ENCODE measurements at regions not wholly inside any gene's neighbourhood (a gene's known extent, or its start where the extent isn't known, plus 50 kb on each side); places are given as distances from the start of the nearest gene placed in this dataset.

DNA sequence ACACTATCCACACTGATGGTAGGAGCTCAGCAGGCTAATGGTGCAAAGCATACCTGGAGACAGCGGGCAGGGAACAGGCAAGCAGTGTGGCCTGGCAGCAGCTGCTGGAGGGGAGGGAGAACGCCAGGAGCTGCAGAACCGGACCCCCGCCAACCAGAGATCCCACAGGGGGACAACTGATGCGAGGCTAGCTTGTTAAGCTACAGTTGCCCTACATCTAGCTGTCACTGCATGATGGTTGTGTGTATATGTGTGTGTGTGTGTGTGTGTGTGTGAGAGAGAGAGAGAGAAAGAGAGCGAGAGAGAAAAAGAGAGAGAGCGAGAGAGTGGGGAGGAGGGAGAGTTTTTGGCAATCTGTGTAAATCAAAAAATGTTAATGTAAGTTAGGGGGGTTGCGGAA, 69.7 kb upstream of the NHSL1 start:
- DNase-seq (ENCODE audit: low read depth, low spot score) (no peak), FAIRE-seq (no peak), ATAC-seq (no peak)
- H2AFZ ChIP-seq (ENCODE audit: control insufficient read depth, low read depth, low read length) = no peak overlapping the region
- no peaks in the 10 kb centered on the region for H4K20me1 ChIP-seq (ENCODE audit: control insufficient read depth, insufficient read depth)
- no peak overlapping the region for H3K27ac ChIP-seq (ENCODE audit: control insufficient read depth, insufficient read depth)
- no TSS peak for BruUV-seq (replicated peaks)
- WGBS (ENCODE audit: insufficient coverage, insufficient replicate concordance, low lambda C conversion rate, missing lambda C conversion rate) = 33% methylated on average over 8 of the region's 8 CpGs
- CTCF ChIA-PET = interaction anchor here (0.9 to 1.4 kb wide), 3 partner anchors 10 to 141 kb away, joined by 3 read pairs; no protein-coding TSS in a partner anchor
- POLR2A ChIA-PET = interaction anchor here (0.5 kb wide), 1 partner anchor 51 kb away, joined by 6 read pairs; no protein-coding TSS in a partner anchor
- H3K79me2 ChIP-seq (ENCODE audit: control insufficient read depth, insufficient read depth, low read length) = no peaks in the 10 kb centered on the region
- intact Hi-C loops (cut with micrococcal nuclease; ENCODE audit: unreplicated experiment) = no loop called here
- H3K9me3 ChIP-seq (replicated peaks; ENCODE audit: control insufficient read depth, insufficient read depth, low read length) = no peaks in the 10 kb centered on the region
- no peak for TF ChIP-seq SMARCA5 (IDR thresholded peaks at IDR 0.05)
- TF ChIP-seq EGR1 (IDR thresholded peaks at IDR 0.05; ENCODE audit: borderline replicate concordance in 1 of 2, low read depth in 2 of 2, low read length in 2 of 2) = no peak
- no peak for TF ChIP-seq NR2F1 (conservative IDR thresholded peaks at IDR 0.05)
- TF ChIP-seq TCF12 (IDR thresholded peaks at IDR 0.05; ENCODE audit: low read depth, low read length) = no peak
- no peak for TF ChIP-seq NBN (IDR thresholded peaks at IDR 0.05)
- TF ChIP-seq SREBF2 (IDR thresholded peaks at IDR 0.05; ENCODE audit: low read length) = no peak
- no peak for TF ChIP-seq PML (IDR thresholded peaks at IDR 0.05; ENCODE audit: low read length)
- no peak for TF ChIP-seq SPI1 (IDR thresholded peaks at IDR 0.05; ENCODE audit: borderline replicate concordance, insufficient read depth, low read depth, low read length)
- peaks cover 0 to 2% of the 10 kb centered on the region in 2 experiments; a peak in 1 of 4 replicates for H3K27me3 ChIP-seq (replicated peaks in 1 of 2; ENCODE audit: control insufficient read depth in 2 of 2, insufficient read depth in 2 of 2, low read length in 1 of 2)
- no peak overlapping the region for H3K9ac ChIP-seq (ENCODE audit: control insufficient read depth, insufficient read depth, low read length)
- H3K36me3 ChIP-seq (ENCODE audit: control insufficient read depth in 2 of 2, insufficient read depth in 2 of 2, low read length in 1 of 2) = no peaks in the 10 kb centered on the region
- H3K4me2 ChIP-seq (ENCODE audit: control insufficient read depth, insufficient read depth) = no peak overlapping the region
- in situ Hi-C loops (cut with MboI) = no loop called here
- H3K4me1 ChIP-seq (ENCODE audit: control insufficient read depth, insufficient read depth, low read length) = no peaks in the 10 kb centered on the region
- no peak overlapping the region for H3K4me3 ChIP-seq
- RAD21 ChIA-PET (ENCODE audit: unreplicated experiment) = no interaction called here
- SMC1A ChIA-PET (ENCODE audit: uncharacterized antibody, unreplicated experiment) = interaction anchor here (0.8 to 1.6 kb wide), 3 partner anchors 9 to 196 kb away, joined by 3 to 4 read pairs (median 3); no protein-coding TSS in a partner anchor

GRCh38 chr6:138569554-138569953, 70.3 kb upstream of the NHSL1 start:
- Histone ChIP-seq H3K9me3 (replicated peaks; ENCODE audit: control insufficient read depth, insufficient read depth, low read length) (no peaks in the 10 kb centered on the region), H3K27me3 (replicated peaks in 1 of 2; ENCODE audit: control insufficient read depth in 2 of 2, insufficient read depth in 2 of 2, low read length in 1 of 2) (peaks cover 0 to 2% of the 10 kb centered on the region in 2 experiments; a peak in 1 of 4 replicates), H3K9ac (ENCODE audit: control insufficient read depth, insufficient read depth, low read length) (no peak overlapping the region), H3K4me2 (ENCODE audit: control insufficient read depth, insufficient read depth) (no peak overlapping the region), H2AFZ (ENCODE audit: control insufficient read depth, low read depth, low read length) (no peak overlapping the region), H4K20me1 (ENCODE audit: control insufficient read depth, insufficient read depth) (no peaks in the 10 kb centered on the region), H3K4me3 (no peak overlapping the region), H3K4me1 (ENCODE audit: control insufficient read depth, insufficient read depth, low read length) (no peaks in the 10 kb centered on the region), H3K79me2 (ENCODE audit: control insufficient read depth, insufficient read depth, low read length) (no peaks in the 10 kb centered on the region), H3K27ac (ENCODE audit: control insufficient read depth, insufficient read depth) (no peak overlapping the region), H3K36me3 (ENCODE audit: control insufficient read depth in 2 of 2, insufficient read depth in 2 of 2, low read length in 1 of 2) (no peaks in the 10 kb centered on the region)
- FAIRE-seq (no peak), ATAC-seq (no peak), DNase-seq (ENCODE audit: low read depth, low spot score) (no peak)
- ChIA-PET CTCF (interaction anchor here (0.9 to 1.4 kb wide), 5 partner anchors 8 to 196 kb away, joined by 3 to 4 read pairs (median 3); no protein-coding TSS in a partner anchor), SMC1A (ENCODE audit: uncharacterized antibody, unreplicated experiment) (interaction anchor here (1.6 kb wide), 1 partner anchor 196 kb away, joined by 4 read pairs; no protein-coding TSS in a partner anchor), RAD21 (ENCODE audit: unreplicated experiment) (no interaction called here), POLR2A (no interaction called here)
- WGBS (ENCODE audit: insufficient coverage, insufficient replicate concordance, low lambda C conversion rate, missing lambda C conversion rate) = 32% methylated on average over 2 of the region's 2 CpGs
- no peak for TF ChIP-seq RB1 (IDR thresholded peaks at IDR 0.05; ENCODE audit: borderline replicate concordance)
- no peak for TF ChIP-seq RAD51 (IDR thresholded peaks at IDR 0.05)
- TF ChIP-seq ZNF24 (IDR thresholded peaks at IDR 0.05) = no peak
- TF ChIP-seq HDAC2 (IDR thresholded peaks at IDR 0.05) = no peak
- no peak for TF ChIP-seq CBX5 (IDR thresholded peaks at IDR 0.05; ENCODE audit: low read depth)
- in situ Hi-C loops (cut with MboI) (no loop called here), intact Hi-C loops (cut with micrococcal nuclease; ENCODE audit: unreplicated experiment) (no loop called here)
- BruUV-seq (replicated peaks) = no TSS peak

Data from GM12878 (cell line).